ENCODE measurements at regions not wholly inside any gene's neighbourhood (a gene's known extent, or its start where the extent isn't known, plus 50 kb on each side); places are given as distances from the start of the nearest gene placed in this dataset.

- Histone ChIP-seq H3K36me3 (ENCODE audit: control insufficient read depth in 2 of 2, extremely low read depth in 1 of 2, insufficient read depth in 2 of 2, low read length in 2 of 2) (no peaks in the 10 kb centered on the region), H3K27me3 (ENCODE audit: control insufficient read depth, extremely low read depth, insufficient read depth, low read length) (no peaks in the 10 kb centered on the region), H3K4me1 (ENCODE audit: control insufficient read depth, extremely low read depth, insufficient read depth, low read length) (no peaks in the 10 kb centered on the region), H3K9ac (ENCODE audit: control insufficient read depth, extremely low read depth, insufficient read depth, low read length) (no peak overlapping the region), H3K27ac (ENCODE audit: control insufficient read depth, insufficient read depth, low read length) (no peak overlapping the region), H2AFZ (ENCODE audit: control insufficient read depth, low read length) (no peak overlapping the region), H3K4me3 (ENCODE audit: control insufficient read depth in 2 of 3, extremely low read depth in 1 of 3, insufficient read depth in 2 of 3, low read depth in 1 of 3, low read length in 3 of 3) (no peak overlapping the region), H3K9me3 (ENCODE audit: control insufficient read depth, low read depth, low read length) (no peaks in the 10 kb centered on the region), H3K9me1 (ENCODE audit: control insufficient read depth, extremely low read depth, insufficient read depth, low read length) (no peaks in the 10 kb centered on the region), H4K20me1 (ENCODE audit: control insufficient read depth, extremely low read depth, insufficient read depth, low read length) (peaks cover 5% of the 10 kb centered on the region), H3K4me2 (ENCODE audit: control insufficient read depth, extremely low read depth, insufficient read depth, low read depth, low read length) (no peak overlapping the region), H3K79me2 (ENCODE audit: control insufficient read depth, insufficient read depth, low read length) (peaks cover 2% of the 10 kb centered on the region)
- dilution Hi-C loops (cut with MboI; ENCODE audit: extremely low pct_ligation_motif_present, low sequenced_read_pairs), result no loop called here
- TF ChIP-seq CTCF (optimal IDR thresholded peaks at IDR 0.05 in 1 of 3, IDR thresholded peaks at IDR 0.05 in 1 of 3, conservative IDR thresholded peaks at IDR 0.05 in 1 of 3; ENCODE audit: extremely low read depth in 1 of 3, insufficient read depth in 2 of 3, low read length in 3 of 3), result no peak
- no peak for FAIRE-seq
- DNase-seq (ENCODE audit: low read depth, low spot score), result no peak
These were observed 412.6 kb downstream of the RAPGEF2 start for GRCh38 chr4:159515314-159516025.

GRCh38 chr4:159516556-159517140 lies 413.8 kb downstream of the RAPGEF2 start:
- no peak for TF ChIP-seq CTCF (optimal IDR thresholded peaks at IDR 0.05 in 1 of 3, IDR thresholded peaks at IDR 0.05 in 1 of 3, conservative IDR thresholded peaks at IDR 0.05 in 1 of 3; ENCODE audit: extremely low read depth in 1 of 3, insufficient read depth in 2 of 3, low read length in 3 of 3)
- no peak for TF ChIP-seq EZH2 (IDR thresholded peaks at IDR 0.05; ENCODE audit: low read length)
- dilution Hi-C loops (cut with MboI; ENCODE audit: extremely low pct_ligation_motif_present, low sequenced_read_pairs), result no loop called here
- H3K4me2 ChIP-seq (ENCODE audit: control insufficient read depth, extremely low read depth, insufficient read depth, low read depth, low read length), result no peak overlapping the region

More at GRCh38 chr4:159516556-159517140, 413.8 kb downstream of the RAPGEF2 start:
- H3K4me1 ChIP-seq (ENCODE audit: control insufficient read depth, extremely low read depth, insufficient read depth, low read length), result no peaks in the 10 kb centered on the region
- H3K4me3 ChIP-seq (ENCODE audit: control insufficient read depth in 2 of 3, extremely low read depth in 1 of 3, insufficient read depth in 2 of 3, low read depth in 1 of 3, low read length in 3 of 3), result no peak overlapping the region
- no peak overlapping the region for H3K27ac ChIP-seq (ENCODE audit: control insufficient read depth, insufficient read depth, low read length)
- H3K36me3 ChIP-seq (ENCODE audit: control insufficient read depth in 2 of 2, extremely low read depth in 1 of 2, insufficient read depth in 2 of 2, low read length in 2 of 2), result no peaks in the 10 kb centered on the region
- H2AFZ ChIP-seq (ENCODE audit: control insufficient read depth, low read length), result no peak overlapping the region
- H3K79me2 ChIP-seq (ENCODE audit: control insufficient read depth, insufficient read depth, low read length), result peaks cover 2% of the 10 kb centered on the region
- no peak for FAIRE-seq
- H4K20me1 ChIP-seq (ENCODE audit: control insufficient read depth, extremely low read depth, insufficient read depth, low read length), result peaks cover 5% of the 10 kb centered on the region
- no peaks in the 10 kb centered on the region for H3K9me1 ChIP-seq (ENCODE audit: control insufficient read depth, extremely low read depth, insufficient read depth, low read length)
- no peak overlapping the region for H3K9ac ChIP-seq (ENCODE audit: control insufficient read depth, extremely low read depth, insufficient read depth, low read length)
- no peak for DNase-seq (ENCODE audit: low read depth, low spot score)
- H3K27me3 ChIP-seq (ENCODE audit: control insufficient read depth, extremely low read depth, insufficient read depth, low read length), result no peaks in the 10 kb centered on the region
- no peaks in the 10 kb centered on the region for H3K9me3 ChIP-seq (ENCODE audit: control insufficient read depth, low read depth, low read length)

Data from keratinocyte (primary cell).